GM19193 (cell line): ENCODE measurements at regions not wholly inside any gene's neighbourhood (a gene's known extent, or its start where the extent isn't known, plus 50 kb on each side); places are given as distances from the start of the nearest gene placed in this dataset.

Experiments
- POLR2A ChIP-seq: IDR thresholded peaks from 4 replicates; pipeline ENCODE4 v1.6.1; 2011; ENCODE audit not compliant: insufficient read depth, insufficient read length; ENCODE audit errors: extremely low read depth

DNA sequence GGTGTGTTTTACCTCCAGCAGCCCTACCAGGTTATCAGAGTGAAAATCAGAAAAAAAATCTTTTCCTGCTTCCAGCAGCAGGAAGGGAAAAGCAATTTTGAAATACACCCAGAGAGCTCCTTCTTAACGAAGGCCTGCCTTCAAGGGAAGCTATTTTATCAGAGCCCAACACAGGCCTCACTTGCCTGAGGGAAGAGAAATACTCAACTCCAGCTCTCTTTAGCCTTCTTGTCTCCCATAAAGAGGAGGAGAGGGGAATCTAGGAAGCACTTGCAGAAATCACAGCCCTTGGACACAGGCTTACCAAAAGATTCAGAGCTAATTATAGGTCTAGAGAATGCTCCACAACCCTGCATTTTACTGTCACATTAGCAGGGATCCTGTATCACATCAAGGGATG, 896.1 kb upstream of the CNTNAP5 start:
- TF ChIP-seq POLR2A = no peak

- TF ChIP-seq POLR2A = no peak
Measured at GRCh38 chr2:123136419-123136818, 888.7 kb upstream of the CNTNAP5 start.

DNA sequence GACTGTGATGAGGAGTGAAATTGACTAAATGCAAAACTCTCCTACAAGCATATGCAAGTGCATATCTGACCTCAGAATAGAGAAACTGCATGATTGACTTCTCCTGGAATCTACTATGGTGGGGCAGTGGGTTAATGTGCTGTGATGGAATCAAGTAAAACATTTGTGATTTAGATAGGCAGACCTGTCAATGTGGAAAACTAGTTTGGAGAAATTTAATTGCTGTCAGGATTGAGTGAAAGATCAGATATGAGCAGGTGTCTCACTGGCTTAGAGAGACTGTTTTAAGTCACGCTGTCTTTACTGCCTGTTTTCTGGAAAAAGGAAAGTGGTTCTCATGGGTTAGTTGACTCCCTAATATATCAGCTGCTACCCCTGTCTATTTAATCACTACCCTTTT, 881.0 kb upstream of the CNTNAP5 start:
- no peak for TF ChIP-seq POLR2A

- TF ChIP-seq POLR2A = no peak
Measured at GRCh38 chr2:123153041-123153440, 872.0 kb upstream of the CNTNAP5 start.

GRCh38 chr2:123154195-123154594, 870.9 kb upstream of the CNTNAP5 start:
- no peak for TF ChIP-seq POLR2A

GRCh38 chr2:123157016-123157415, 868.1 kb upstream of the CNTNAP5 start:
- no peak for TF ChIP-seq POLR2A

DNA sequence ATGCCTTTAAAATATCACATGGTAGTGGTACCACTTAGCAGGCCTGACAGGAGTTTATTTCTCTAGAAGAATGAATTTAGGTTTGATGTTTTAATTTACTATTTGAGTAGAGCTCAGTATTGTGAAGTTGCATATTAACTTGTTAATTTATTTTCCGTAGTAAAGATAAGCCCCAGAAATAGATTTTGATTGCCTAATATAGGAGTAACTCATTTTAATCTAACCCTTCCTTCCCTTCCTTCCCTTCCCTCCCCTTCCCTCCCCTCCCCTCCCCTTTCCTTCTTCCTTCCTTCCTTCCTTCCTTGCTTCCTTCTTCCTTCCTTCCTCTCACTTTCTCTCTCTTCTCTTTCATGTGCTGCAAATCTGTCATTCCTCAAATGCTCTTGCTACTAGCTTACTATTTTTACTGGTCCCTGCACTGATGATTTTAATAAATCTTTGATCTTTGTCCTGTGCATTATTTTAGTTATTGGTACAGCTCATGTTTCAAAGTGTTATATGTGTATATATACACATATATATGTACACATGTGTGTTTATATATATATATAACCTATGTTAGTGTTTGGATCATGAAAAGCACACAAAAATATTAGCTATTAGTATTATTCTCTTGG, 862.6 kb upstream of the CNTNAP5 start:
- TF ChIP-seq POLR2A = no peak

DNA sequence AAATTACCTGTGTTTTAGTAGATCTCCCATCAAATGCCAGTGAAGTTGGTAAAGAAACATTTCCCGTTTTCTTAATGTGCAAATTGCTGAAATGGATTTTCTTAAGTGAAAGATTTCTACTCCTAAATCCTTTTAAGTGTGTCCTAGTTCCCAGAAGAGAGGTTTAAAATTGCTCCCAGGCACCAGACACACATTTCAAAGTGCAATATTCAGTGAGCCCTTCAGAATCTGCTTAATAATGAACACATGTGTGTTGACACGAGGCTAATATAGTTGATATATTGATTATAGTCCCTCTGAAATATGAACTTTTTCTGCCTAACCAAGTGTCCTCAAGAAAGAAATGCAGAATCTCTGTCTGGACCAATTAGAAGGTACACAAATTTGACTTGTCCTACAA, 861.7 kb upstream of the CNTNAP5 start:
- TF ChIP-seq POLR2A = no peak

- no peak for TF ChIP-seq POLR2A
Measured at GRCh38 chr2:123164216-123164615, 860.9 kb upstream of the CNTNAP5 start.

- no peak for TF ChIP-seq POLR2A
Measured at GRCh38 chr2:123165616-123166015, 859.5 kb upstream of the CNTNAP5 start.

GRCh38 chr2:123179526-123179925, 845.6 kb upstream of the CNTNAP5 start:
- TF ChIP-seq POLR2A = no peak

DNA sequence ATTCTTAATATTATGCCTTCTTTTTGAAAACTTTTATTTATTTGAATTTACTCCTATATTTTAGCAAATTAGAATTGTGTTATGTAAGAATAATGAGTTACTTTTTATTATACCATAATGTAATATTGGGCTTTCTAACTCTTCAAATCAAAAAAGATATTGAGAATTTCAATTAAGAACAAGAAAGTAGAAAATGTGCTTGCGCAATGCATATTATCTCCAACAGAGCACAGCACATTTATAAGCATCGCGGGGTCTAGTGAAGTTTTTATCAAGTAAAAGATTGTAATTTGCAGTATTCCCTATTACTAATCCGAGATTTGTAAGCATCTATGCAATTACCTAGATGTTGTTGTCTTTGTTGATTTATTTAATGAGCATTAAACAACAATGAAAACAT, 829.1 kb upstream of the CNTNAP5 start:
- no peak for TF ChIP-seq POLR2A

GRCh38 chr2:123200035-123200434, 825.1 kb upstream of the CNTNAP5 start:
- TF ChIP-seq POLR2A = no peak

- no peak for TF ChIP-seq POLR2A
Measured at GRCh38 chr2:123207245-123207644, 817.8 kb upstream of the CNTNAP5 start.

- no peak for TF ChIP-seq POLR2A
Measured at GRCh38 chr2:123209202-123209601, 815.9 kb upstream of the CNTNAP5 start.

GRCh38 chr2:123211181-123211580, 813.9 kb upstream of the CNTNAP5 start:
- TF ChIP-seq POLR2A = no peak

- TF ChIP-seq POLR2A = no peak
Measured at GRCh38 chr2:123245156-123245555, 779.9 kb upstream of the CNTNAP5 start.
